Calu3 (cell line): ENCODE measurements at regions not wholly inside any gene's neighbourhood (a gene's known extent, or its start where the extent isn't known, plus 50 kb on each side); places are given as distances from the start of the nearest gene placed in this dataset.

Experiments
- BruUV-seq: library from RNA; stranded (reverse); fragments of 400-500 nt; replicated peaks from 2 replicates; lab custom pipeline; 2021; lab: Mats Ljungman, UMichigan
- CTCF ChIA-PET: fragments of 300-600 bp; sonication (Branson Sonifier 250); formaldehyde crosslinking; loops from one replicate; lab custom pipeline; 2022; ENCODE audit warnings: antibody characterized with exemption; lab: Charles Lee
- DNase-seq: peaks from one replicate; pipeline ENCODE4 v3.0.0; 2022
- H3K27ac Mint-ChIP-seq: one replicate; pipeline ENCODE4 v1.8.0; 2022; ENCODE audit warnings: mixed read lengths; ENCODE audit not compliant: unreplicated experiment
- H3K27me3 Mint-ChIP-seq: one replicate; pipeline ENCODE4 v1.8.0; 2022; ENCODE audit warnings: mixed read lengths; ENCODE audit not compliant: unreplicated experiment
- H3K36me3 Mint-ChIP-seq: one replicate; pipeline ENCODE4 v1.8.0; 2022; ENCODE audit warnings: mild to moderate bottlenecking, moderate library complexity, mixed read lengths; ENCODE audit not compliant: insufficient read depth, unreplicated experiment
- H3K4me1 Mint-ChIP-seq: one replicate; pipeline ENCODE4 v1.8.0; 2022; ENCODE audit warnings: mild to moderate bottlenecking, low read depth, mixed read lengths; ENCODE audit not compliant: unreplicated experiment
- H3K4me3 Mint-ChIP-seq: one replicate; pipeline ENCODE4 v1.8.0; 2022; ENCODE audit warnings: mild to moderate bottlenecking, low read depth, moderate library complexity, mixed read lengths; ENCODE audit not compliant: unreplicated experiment
- H3K9me3 Mint-ChIP-seq: one replicate; pipeline ENCODE4 v1.8.0; 2022; ENCODE audit warnings: low read depth, mixed read lengths; ENCODE audit not compliant: unreplicated experiment
- CTCF ChIP-seq: fragments of 200-600 bp; IDR thresholded peaks from one replicate; pipeline ENCODE4 v1.8.0; 2022; ENCODE audit warnings: antibody characterized with exemption; ENCODE audit not compliant: unreplicated experiment
- intact Hi-C: fragments of 100-400 bp; cut with micrococcal nuclease; formaldehyde crosslinking; loops from one replicate; pipeline ENCODE4 v1.10.0; 2022; ENCODE audit not compliant: unreplicated experiment

DNA sequence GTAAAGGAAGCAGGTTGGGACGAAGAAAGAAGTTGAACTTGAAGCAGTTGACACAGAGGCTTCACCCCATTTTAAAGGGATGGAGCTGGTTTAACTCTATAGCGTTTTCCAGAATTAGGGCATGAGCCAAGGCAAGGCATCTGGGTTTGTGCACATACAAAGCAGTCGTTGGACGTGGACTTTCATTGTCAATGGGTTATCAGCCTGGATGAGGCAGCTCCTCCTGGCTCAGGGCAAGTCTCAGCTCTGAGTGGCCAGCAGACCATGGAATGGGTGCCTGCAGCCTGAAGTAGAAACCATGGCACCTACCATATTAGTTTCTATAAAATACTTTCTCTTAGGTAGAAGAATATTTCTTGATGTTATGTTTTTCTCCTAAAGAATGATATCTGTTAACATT is 163.8 kb upstream of the KCNK2 start:
- Mint-ChIP-seq H3K4me3 (no peak overlapping the region), H3K9me3 (no peaks in the 10 kb centered on the region), H3K27me3 (no peaks in the 10 kb centered on the region), H3K36me3 (no peaks in the 10 kb centered on the region), H3K4me1 (no peaks in the 10 kb centered on the region), H3K27ac (no peak overlapping the region)
- no peak for DNase-seq
- TF ChIP-seq CTCF: no peak
- BruUV-seq: no TSS peak
- CTCF ChIA-PET: no interaction called here
- intact Hi-C loops: no loop called here

DNA sequence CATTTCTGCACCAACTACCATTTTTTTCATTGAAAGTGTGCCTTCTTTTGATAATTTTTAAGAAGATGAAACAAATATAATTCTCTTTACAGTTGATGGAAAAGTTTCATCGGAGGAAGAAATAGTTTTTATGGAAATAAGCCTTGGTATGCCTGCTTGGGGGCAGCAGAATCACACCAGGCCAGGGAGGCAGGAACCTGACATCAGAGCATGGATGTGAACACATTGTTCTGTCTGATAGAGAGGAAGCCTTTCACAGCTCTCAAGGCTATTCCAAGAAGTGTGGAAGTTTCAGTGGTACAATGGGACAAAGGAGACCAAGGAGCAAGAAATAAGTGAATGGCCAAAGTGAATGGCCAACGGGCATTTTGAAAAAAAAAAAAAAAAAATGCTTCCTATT is 162.2 kb upstream of the KCNK2 start:
- no peak for DNase-seq
- H3K9me3 Mint-ChIP-seq: no peaks in the 10 kb centered on the region
- H3K27me3 Mint-ChIP-seq: no peaks in the 10 kb centered on the region
- H3K4me1 Mint-ChIP-seq: no peaks in the 10 kb centered on the region
- H3K36me3 Mint-ChIP-seq: no peaks in the 10 kb centered on the region
- no peak for TF ChIP-seq CTCF
- CTCF ChIA-PET: interaction anchor here (0.6 to 1.6 kb wide), 3 partner anchors 12 to 708 kb away, joined by 4 to 7 read pairs (median 4); no protein-coding TSS in a partner anchor
- BruUV-seq: no TSS peak
- H3K27ac Mint-ChIP-seq: no peak overlapping the region
- intact Hi-C loops: no loop called here
- H3K4me3 Mint-ChIP-seq: no peak overlapping the region

DNA sequence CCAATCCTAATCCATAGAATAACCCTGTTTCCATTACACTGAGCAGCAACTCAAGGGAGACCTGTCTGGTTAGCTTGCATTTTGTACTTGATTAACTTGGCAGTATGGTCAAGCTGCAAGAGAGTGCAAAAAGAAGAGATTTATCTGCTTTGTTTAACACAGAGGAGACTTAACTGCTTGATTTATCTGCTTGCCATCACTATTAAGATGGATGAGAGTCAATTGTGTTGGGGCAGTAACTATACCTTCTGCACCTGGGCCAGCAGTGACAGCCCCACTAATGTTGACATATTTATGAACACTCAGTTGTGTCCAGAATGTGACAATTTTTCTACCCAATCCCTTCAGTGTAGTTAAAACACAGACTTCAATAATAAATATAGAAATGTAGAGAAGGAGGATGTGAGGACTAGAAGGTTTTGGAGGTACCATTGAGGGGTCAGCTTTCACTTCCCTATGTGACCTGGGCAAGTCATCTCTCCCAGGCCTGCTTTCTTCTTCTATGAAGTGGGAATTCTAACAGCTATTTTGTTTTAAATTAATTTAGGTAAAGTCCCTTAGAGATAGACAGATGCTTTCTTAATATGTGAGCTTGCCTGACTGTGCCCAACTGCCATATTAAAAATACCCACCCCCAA is 159.1 kb upstream of the KCNK2 start:
- no TSS peak for BruUV-seq

DNA sequence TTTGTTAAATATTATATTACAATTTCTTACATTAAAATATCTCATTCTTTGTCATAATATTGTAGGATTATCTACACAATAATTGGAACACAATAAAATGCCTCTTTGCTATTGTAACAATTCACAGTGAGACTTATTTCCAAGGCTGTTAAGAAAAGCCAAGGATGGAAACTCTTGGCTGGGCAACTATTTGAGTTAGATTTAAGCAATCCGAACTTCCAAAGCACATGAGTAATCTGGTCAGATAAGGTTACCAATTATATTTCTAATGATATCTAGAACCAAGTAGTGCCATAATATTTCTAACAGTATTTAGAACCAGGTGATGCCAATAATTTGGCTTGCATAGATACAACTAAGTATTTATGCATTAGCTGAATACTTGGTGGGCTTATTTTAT is 154.7 kb upstream of the KCNK2 start:
- CTCF ChIA-PET: no interaction called here
- Mint-ChIP-seq H3K27me3 (no peaks in the 10 kb centered on the region), H3K36me3 (no peaks in the 10 kb centered on the region), H3K27ac (no peak overlapping the region), H3K9me3 (no peaks in the 10 kb centered on the region), H3K4me1 (peaks cover 16% of the 10 kb centered on the region), H3K4me3 (no peak overlapping the region)
- no TSS peak for BruUV-seq
- intact Hi-C loops: no loop called here
- no peak for DNase-seq
- no peak for TF ChIP-seq CTCF

More for the DNA sequence above, 159.1 kb upstream of the KCNK2 start:
- Mint-ChIP-seq H3K36me3 (no peaks in the 10 kb centered on the region), H3K4me1 (peaks cover 16% of the 10 kb centered on the region), H3K4me3 (no peak overlapping the region), H3K9me3 (no peaks in the 10 kb centered on the region), H3K27ac (no peak overlapping the region), H3K27me3 (no peaks in the 10 kb centered on the region)
- DNase-seq: no peak
- intact Hi-C loops: no loop called here
- CTCF ChIA-PET: no interaction called here
- no peak for TF ChIP-seq CTCF
